ENCODE measurements at regions not wholly inside any gene's neighbourhood (a gene's known extent, or its start where the extent isn't known, plus 50 kb on each side); places are given as distances from the start of the nearest gene placed in this dataset.
"Not testable (repeated sequence)": the region's sequence is repeated elsewhere in the genome, so short reads cannot be mapped to it uniquely, and the experiment has no call there.

- H3K9me3 ChIP-seq (ENCODE audit: insufficient read depth, low read length) = not testable (repeated sequence)
Observed at GRCh38 chr1:149336082-149336481, 138.8 kb upstream of the NBPF19 start.

GRCh38 chr1:149338221-149338691 is 136.6 kb upstream of the NBPF19 start:
- not testable (repeated sequence) for H3K4me2 ChIP-seq (ENCODE audit: low read depth, low read length, poor library complexity, severe bottlenecking); H4K20me1 ChIP-seq (ENCODE audit: low read depth, low read length); H3K27ac ChIP-seq (ENCODE audit: low read depth, low read length); H3F3A ChIP-seq (ENCODE audit: insufficient read depth); H3K79me2 ChIP-seq (ENCODE audit: insufficient read depth, low read length); H3K9me2 ChIP-seq (replicated peaks; ENCODE audit: insufficient read depth, low read length); H3K9me3 ChIP-seq (ENCODE audit: insufficient read depth, low read length); H3K27me3 ChIP-seq (ENCODE audit: low read length); H3K9ac ChIP-seq (ENCODE audit: low read length); H3K36me3 ChIP-seq (ENCODE audit: low read length); H3K4me3 ChIP-seq (ENCODE audit: insufficient read depth, low read length, poor library complexity, severe bottlenecking); H2AFZ ChIP-seq (ENCODE audit: low read depth, low read length, severe bottlenecking)

More at GRCh38 chr1:149336082-149336481, 138.8 kb upstream of the NBPF19 start:
- not testable (repeated sequence) for H3K27me3 ChIP-seq (ENCODE audit: low read length); H3K9me2 ChIP-seq (replicated peaks; ENCODE audit: insufficient read depth, low read length); H3K4me2 ChIP-seq (ENCODE audit: low read depth, low read length, poor library complexity, severe bottlenecking); H3K79me2 ChIP-seq (ENCODE audit: insufficient read depth, low read length); H4K20me1 ChIP-seq (ENCODE audit: low read depth, low read length); H2AFZ ChIP-seq (ENCODE audit: low read depth, low read length, severe bottlenecking); H3K27ac ChIP-seq (ENCODE audit: low read depth, low read length); H3F3A ChIP-seq (ENCODE audit: insufficient read depth); H3K9ac ChIP-seq (ENCODE audit: low read length); H3K4me3 ChIP-seq (ENCODE audit: insufficient read depth, low read length, poor library complexity, severe bottlenecking); H3K36me3 ChIP-seq (ENCODE audit: low read length)

- not testable (repeated sequence) for H3F3A ChIP-seq (ENCODE audit: insufficient read depth); H3K4me3 ChIP-seq (ENCODE audit: insufficient read depth, low read length, poor library complexity, severe bottlenecking); H3K9me3 ChIP-seq (ENCODE audit: insufficient read depth, low read length); H3K9me2 ChIP-seq (replicated peaks; ENCODE audit: insufficient read depth, low read length); H3K9ac ChIP-seq (ENCODE audit: low read length); H3K4me2 ChIP-seq (ENCODE audit: low read depth, low read length, poor library complexity, severe bottlenecking); H3K79me2 ChIP-seq (ENCODE audit: insufficient read depth, low read length); H3K27ac ChIP-seq (ENCODE audit: low read depth, low read length); H3K36me3 ChIP-seq (ENCODE audit: low read length); H4K20me1 ChIP-seq (ENCODE audit: low read depth, low read length); H3K27me3 ChIP-seq (ENCODE audit: low read length); H2AFZ ChIP-seq (ENCODE audit: low read depth, low read length, severe bottlenecking)
Observed at GRCh38 chr1:149338698-149339097, 136.1 kb upstream of the NBPF19 start.

DNA sequence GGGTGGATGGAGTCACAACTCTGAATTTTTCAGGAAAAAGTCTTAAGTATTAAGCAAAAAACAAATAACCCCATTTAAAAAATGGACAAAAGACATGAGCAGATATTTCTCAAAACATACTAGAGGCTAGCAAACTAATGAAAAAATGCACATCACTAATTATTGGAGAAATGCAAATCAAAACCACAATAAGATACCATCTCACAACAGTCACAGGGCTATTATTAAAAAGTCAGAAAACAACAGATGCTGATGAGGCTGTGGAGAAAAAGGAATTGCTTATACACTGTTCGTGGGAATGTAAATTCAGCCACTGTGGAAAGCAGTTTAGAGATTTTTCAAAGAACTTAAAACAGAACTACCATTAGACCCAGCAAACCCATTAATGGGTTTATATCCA is 125.4 kb upstream of the NBPF19 start:
- not testable (repeated sequence) for H3K9me2 ChIP-seq (replicated peaks; ENCODE audit: insufficient read depth, low read length); H3K4me2 ChIP-seq (ENCODE audit: low read depth, low read length, poor library complexity, severe bottlenecking); H4K20me1 ChIP-seq (ENCODE audit: low read depth, low read length); H3K9me3 ChIP-seq (ENCODE audit: insufficient read depth, low read length); H3K9ac ChIP-seq (ENCODE audit: low read length); H3K79me2 ChIP-seq (ENCODE audit: insufficient read depth, low read length); H3F3A ChIP-seq (ENCODE audit: insufficient read depth); H3K27me3 ChIP-seq (ENCODE audit: low read length); H2AFZ ChIP-seq (ENCODE audit: low read depth, low read length, severe bottlenecking); H3K27ac ChIP-seq (ENCODE audit: low read depth, low read length); H3K4me3 ChIP-seq (ENCODE audit: insufficient read depth, low read length, poor library complexity, severe bottlenecking); H3K36me3 ChIP-seq (ENCODE audit: low read length)

GRCh38 chr1:149352205-149352604 is 122.6 kb upstream of the NBPF19 start:
- not testable (repeated sequence) for H3K27ac ChIP-seq (ENCODE audit: low read depth, low read length); H3K4me3 ChIP-seq (ENCODE audit: insufficient read depth, low read length, poor library complexity, severe bottlenecking); H3K9ac ChIP-seq (ENCODE audit: low read length); H3K79me2 ChIP-seq (ENCODE audit: insufficient read depth, low read length); H3K9me2 ChIP-seq (replicated peaks; ENCODE audit: insufficient read depth, low read length); H4K20me1 ChIP-seq (ENCODE audit: low read depth, low read length); H3K9me3 ChIP-seq (ENCODE audit: insufficient read depth, low read length); H2AFZ ChIP-seq (ENCODE audit: low read depth, low read length, severe bottlenecking); H3K4me2 ChIP-seq (ENCODE audit: low read depth, low read length, poor library complexity, severe bottlenecking); H3F3A ChIP-seq (ENCODE audit: insufficient read depth); H3K36me3 ChIP-seq (ENCODE audit: low read length); H3K27me3 ChIP-seq (ENCODE audit: low read length)

GRCh38 chr1:149354579-149354978 is 120.3 kb upstream of the NBPF19 start:
- not testable (repeated sequence) for H3K4me3 ChIP-seq (ENCODE audit: insufficient read depth, low read length, poor library complexity, severe bottlenecking); H3K9me3 ChIP-seq (ENCODE audit: insufficient read depth, low read length); H3K27me3 ChIP-seq (ENCODE audit: low read length); H4K20me1 ChIP-seq (ENCODE audit: low read depth, low read length); H3K4me2 ChIP-seq (ENCODE audit: low read depth, low read length, poor library complexity, severe bottlenecking); H2AFZ ChIP-seq (ENCODE audit: low read depth, low read length, severe bottlenecking); H3K36me3 ChIP-seq (ENCODE audit: low read length); H3K79me2 ChIP-seq (ENCODE audit: insufficient read depth, low read length); H3F3A ChIP-seq (ENCODE audit: insufficient read depth); H3K27ac ChIP-seq (ENCODE audit: low read depth, low read length); H3K9me2 ChIP-seq (replicated peaks; ENCODE audit: insufficient read depth, low read length); H3K9ac ChIP-seq (ENCODE audit: low read length)

- H3K9me2 ChIP-seq (replicated peaks; ENCODE audit: insufficient read depth, low read length); H3K9me3 ChIP-seq (ENCODE audit: insufficient read depth, low read length); H3K4me2 ChIP-seq (ENCODE audit: low read depth, low read length, poor library complexity, severe bottlenecking); H3K4me3 ChIP-seq (ENCODE audit: insufficient read depth, low read length, poor library complexity, severe bottlenecking); H3K9ac ChIP-seq (ENCODE audit: low read length); H3K36me3 ChIP-seq (ENCODE audit: low read length); H3K27ac ChIP-seq (ENCODE audit: low read depth, low read length); H4K20me1 ChIP-seq (ENCODE audit: low read depth, low read length); H3F3A ChIP-seq (ENCODE audit: insufficient read depth); H3K79me2 ChIP-seq (ENCODE audit: insufficient read depth, low read length); H3K27me3 ChIP-seq (ENCODE audit: low read length); H2AFZ ChIP-seq (ENCODE audit: low read depth, low read length, severe bottlenecking): not testable (repeated sequence)
Observed at GRCh38 chr1:149355748-149356147, 119.1 kb upstream of the NBPF19 start.

- not testable (repeated sequence) for H3F3A ChIP-seq (ENCODE audit: insufficient read depth); H3K4me2 ChIP-seq (ENCODE audit: low read depth, low read length, poor library complexity, severe bottlenecking); H3K9ac ChIP-seq (ENCODE audit: low read length); H2AFZ ChIP-seq (ENCODE audit: low read depth, low read length, severe bottlenecking); H3K9me2 ChIP-seq (replicated peaks; ENCODE audit: insufficient read depth, low read length); H3K79me2 ChIP-seq (ENCODE audit: insufficient read depth, low read length); H3K9me3 ChIP-seq (ENCODE audit: insufficient read depth, low read length); H4K20me1 ChIP-seq (ENCODE audit: low read depth, low read length); H3K36me3 ChIP-seq (ENCODE audit: low read length); H3K27me3 ChIP-seq (ENCODE audit: low read length); H3K4me3 ChIP-seq (ENCODE audit: insufficient read depth, low read length, poor library complexity, severe bottlenecking); H3K27ac ChIP-seq (ENCODE audit: low read depth, low read length)
Observed at GRCh38 chr1:149356152-149356551, 118.7 kb upstream of the NBPF19 start.
